ENCODE measurements at regions not wholly inside any gene's neighbourhood (a gene's known extent, or its start where the extent isn't known, plus 50 kb on each side); places are given as distances from the start of the nearest gene placed in this dataset.

DNA sequence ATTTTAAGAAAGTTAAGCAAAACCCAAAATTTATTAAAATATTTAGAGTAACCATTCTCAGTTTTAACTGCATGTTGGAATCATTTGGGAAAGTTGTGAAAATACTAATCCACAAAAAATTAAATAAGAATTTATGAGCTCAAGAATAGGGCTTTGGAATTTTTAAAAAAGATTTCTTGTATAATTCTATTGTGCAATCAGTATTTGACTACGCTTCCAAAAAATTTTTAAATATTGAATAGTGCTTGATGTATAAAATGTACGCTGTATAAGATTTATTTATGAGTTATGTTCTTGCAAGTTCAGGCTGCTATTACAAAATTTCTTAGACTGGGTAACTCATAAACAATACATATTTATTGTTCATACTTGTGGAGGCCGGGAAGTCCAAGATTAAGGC is 571.7 kb downstream of the MMUT start:
- TF ChIP-seq POLR2A (IDR thresholded peaks at IDR 0.05) = no peak
- TF ChIP-seq, protein P1, sequence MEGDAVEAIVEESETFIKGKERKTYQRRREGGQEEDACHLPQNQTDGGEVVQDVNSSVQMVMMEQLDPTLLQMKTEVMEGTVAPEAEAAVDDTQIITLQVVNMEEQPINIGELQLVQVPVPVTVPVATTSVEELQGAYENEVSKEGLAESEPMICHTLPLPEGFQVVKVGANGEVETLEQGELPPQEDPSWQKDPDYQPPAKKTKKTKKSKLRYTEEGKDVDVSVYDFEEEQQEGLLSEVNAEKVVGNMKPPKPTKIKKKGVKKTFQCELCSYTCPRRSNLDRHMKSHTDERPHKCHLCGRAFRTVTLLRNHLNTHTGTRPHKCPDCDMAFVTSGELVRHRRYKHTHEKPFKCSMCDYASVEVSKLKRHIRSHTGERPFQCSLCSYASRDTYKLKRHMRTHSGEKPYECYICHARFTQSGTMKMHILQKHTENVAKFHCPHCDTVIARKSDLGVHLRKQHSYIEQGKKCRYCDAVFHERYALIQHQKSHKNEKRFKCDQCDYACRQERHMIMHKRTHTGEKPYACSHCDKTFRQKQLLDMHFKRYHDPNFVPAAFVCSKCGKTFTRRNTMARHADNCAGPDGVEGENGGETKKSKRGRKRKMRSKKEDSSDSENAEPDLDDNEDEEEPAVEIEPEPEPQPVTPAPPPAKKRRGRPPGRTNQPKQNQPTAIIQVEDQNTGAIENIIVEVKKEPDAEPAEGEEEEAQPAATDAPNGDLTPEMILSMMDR (IDR thresholded peaks at IDR 0.05) = no peak
